ENCODE measurements at regions not wholly inside any gene's neighbourhood (a gene's known extent, or its start where the extent isn't known, plus 50 kb on each side); places are given as distances from the start of the nearest gene placed in this dataset.

- no peak overlapping the region for H3K27ac ChIP-seq
- no peak overlapping the region for H3K4me3 ChIP-seq
- H3K27me3 ChIP-seq: no peaks in the 10 kb centered on the region
- no peaks in the 10 kb centered on the region for H3K9me3 ChIP-seq
- H3K36me3 ChIP-seq: no peaks in the 10 kb centered on the region
- no peaks in the 10 kb centered on the region for H3K4me1 ChIP-seq
- no peak for DNase-seq
- 66 to 73% methylated on average over 3 of the region's 3 CpGs for WGBS, 2 donors
- TF ChIP-seq POLR2A (IDR thresholded peaks at IDR 0.05): no peak
- no peak for TF ChIP-seq CTCF (IDR thresholded peaks at IDR 0.05)
- intact Hi-C loops (cut with DNase I): no loop called here
Observed at GRCh38 chr2:57539761-57540160, 506.8 kb upstream of the VRK2 start.

DNA sequence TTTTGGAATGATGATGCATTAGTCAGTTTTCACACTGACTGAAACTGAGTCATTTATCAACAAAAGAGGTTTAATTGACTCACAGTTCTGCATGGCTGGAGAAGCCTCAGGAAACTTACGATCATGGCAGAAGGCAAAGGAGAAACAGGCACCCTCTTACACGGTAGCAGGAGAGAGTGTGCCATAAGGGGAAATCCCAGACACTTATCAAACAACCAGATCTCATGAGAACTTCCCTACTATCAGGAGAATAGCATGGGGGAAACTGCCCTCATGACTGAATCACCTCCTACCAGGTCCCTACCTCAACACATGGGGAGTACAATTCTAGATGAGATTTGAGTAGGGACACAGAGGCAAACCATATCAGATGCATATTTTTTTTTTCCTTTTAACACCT lies 504.5 kb upstream of the VRK2 start:
- Histone ChIP-seq H3K27ac (no peak overlapping the region), H3K4me1 (no peaks in the 10 kb centered on the region), H3K9me3 (no peaks in the 10 kb centered on the region), H3K36me3 (no peaks in the 10 kb centered on the region), H3K27me3 (no peaks in the 10 kb centered on the region), H3K4me3 (no peak overlapping the region)
- TF ChIP-seq POLR2A (IDR thresholded peaks at IDR 0.05): no peak
- no peak for TF ChIP-seq CTCF (IDR thresholded peaks at IDR 0.05)
- DNase-seq: no peak
- 21 to 40% methylated on average over 2 of the region's 2 CpGs for WGBS, 2 donors
- intact Hi-C loops (cut with DNase I): no loop called here

DNA sequence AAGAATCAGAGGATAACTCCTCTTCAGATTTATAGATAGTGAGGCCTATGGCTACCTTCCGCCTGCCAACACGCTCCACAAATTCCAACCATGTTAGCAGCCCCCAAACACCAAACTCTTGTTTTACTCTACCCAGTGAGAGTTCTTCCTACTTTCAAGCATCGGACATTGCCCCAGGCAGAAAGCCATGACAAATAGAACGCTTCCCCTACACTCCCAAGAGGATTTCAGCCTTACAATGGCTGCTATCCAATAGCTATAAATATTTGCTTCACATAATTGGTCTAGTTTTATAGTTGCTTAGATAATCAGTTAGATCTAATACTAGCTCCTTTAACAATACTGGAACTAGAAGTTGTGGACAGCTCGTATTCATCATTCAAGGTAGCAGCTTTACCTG lies 503.4 kb upstream of the VRK2 start:
- DNase-seq: no peak
- intact Hi-C loops (cut with DNase I): no loop called here

DNA sequence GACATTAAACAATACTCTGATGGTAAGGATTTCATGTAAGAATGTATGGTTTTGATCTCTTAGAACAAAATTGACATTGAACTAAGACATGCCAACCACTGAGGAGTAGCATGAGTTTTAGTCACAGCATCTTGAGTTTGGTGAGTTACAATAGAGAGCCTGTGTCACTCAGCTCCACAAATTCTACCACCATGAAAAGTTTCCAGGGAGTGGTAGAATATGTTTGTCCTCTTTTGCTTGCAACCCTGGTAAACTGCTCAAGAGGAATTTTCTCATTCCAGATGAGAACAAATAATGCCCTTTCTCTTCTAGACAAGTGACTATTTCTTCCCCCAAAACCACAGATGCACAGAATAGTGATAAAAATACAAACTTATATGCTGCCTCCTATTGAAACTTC lies 502.0 kb upstream of the VRK2 start:
- no peak for TF ChIP-seq CTCF (IDR thresholded peaks at IDR 0.05)
- Histone ChIP-seq H3K9me3 (no peaks in the 10 kb centered on the region), H3K36me3 (no peaks in the 10 kb centered on the region), H3K27me3 (no peaks in the 10 kb centered on the region), H3K4me1 (no peaks in the 10 kb centered on the region), H3K27ac (no peak overlapping the region), H3K4me3 (no peak overlapping the region)
- intact Hi-C loops (cut with DNase I): no loop called here
- DNase-seq: no peak

More for the DNA sequence above, 503.4 kb upstream of the VRK2 start:
- no peak overlapping the region for H3K4me3 ChIP-seq
- 73 to 78% methylated on average over 5 of the region's 5 CpGs for WGBS, 2 donors
- H3K4me1 ChIP-seq: no peaks in the 10 kb centered on the region
- H3K36me3 ChIP-seq: no peaks in the 10 kb centered on the region
- H3K27me3 ChIP-seq: no peaks in the 10 kb centered on the region
- H3K9me3 ChIP-seq: no peaks in the 10 kb centered on the region
- H3K27ac ChIP-seq: no peak overlapping the region
- TF ChIP-seq CTCF (IDR thresholded peaks at IDR 0.05): no peak
- no peak for TF ChIP-seq POLR2A (IDR thresholded peaks at IDR 0.05)

- no peaks in the 10 kb centered on the region for H3K27me3 ChIP-seq
- no peak overlapping the region for H3K27ac ChIP-seq
- intact Hi-C loops (cut with DNase I): no loop called here
- H3K4me1 ChIP-seq: no peaks in the 10 kb centered on the region
- no peak overlapping the region for H3K4me3 ChIP-seq
- DNase-seq: no peak
- H3K9me3 ChIP-seq: peaks cover 0 to 10% (median 0%) of the 10 kb centered on the region in 3 donors
- no peaks in the 10 kb centered on the region for H3K36me3 ChIP-seq
- no peak for TF ChIP-seq CTCF (IDR thresholded peaks at IDR 0.05)
- no peak for TF ChIP-seq POLR2A (IDR thresholded peaks at IDR 0.05)
Observed at GRCh38 chr2:57546478-57546877, 500.1 kb upstream of the VRK2 start.

Measured in esophagus squamous epithelium (tissue), 5 donors.